Stimulated activated naive CD8-positive, alpha-beta T cell treated with anti-CD3 and anti-CD28 coated beads, Interleukin-15, amount 100 ng/mL, for 72 hours (primary cell): ENCODE measurements at regions not wholly inside any gene's neighbourhood (a gene's known extent, or its start where the extent isn't known, plus 50 kb on each side); places are given as distances from the start of the nearest gene placed in this dataset.

ENCODE experiments used
- ATAC-seq: fragments of 150-1000 bp; cut with Tn5 transposase; 2 replicates; pipeline ENCODE4 v1.10.0; 2021; ENCODE audit warnings: mild to moderate bottlenecking, moderate library complexity
- DNase-seq, 2 donors: peaks; one replicate each; pipeline ENCODE4 v3.0.0; 2021 to 2022
- H3K27ac Mint-ChIP-seq, 2 donors: one replicate each; pipeline ENCODE4 v1.8.0; 2022; ENCODE audit warnings: mild to moderate bottlenecking in 2 of 2, mixed read lengths in 2 of 2, moderate library complexity in 2 of 2
- H3K27me3 Mint-ChIP-seq: one replicate; pipeline ENCODE4 v1.8.0; 2022; ENCODE audit warnings: mixed read lengths
- H3K4me1 Mint-ChIP-seq: one replicate; pipeline ENCODE4 v1.8.0; 2022; ENCODE audit warnings: mild to moderate bottlenecking, mixed read lengths
- H3K4me3 Mint-ChIP-seq, 2 donors: one replicate each; pipeline ENCODE4 v1.8.0; 2022; ENCODE audit warnings: mild to moderate bottlenecking in 2 of 2, mixed read lengths in 2 of 2, moderate library complexity in 1 of 2
- H3K9me3 Mint-ChIP-seq, 2 donors: one replicate each; pipeline ENCODE4 v1.8.0; 2022; ENCODE audit warnings: mixed read lengths in 2 of 2

DNA sequence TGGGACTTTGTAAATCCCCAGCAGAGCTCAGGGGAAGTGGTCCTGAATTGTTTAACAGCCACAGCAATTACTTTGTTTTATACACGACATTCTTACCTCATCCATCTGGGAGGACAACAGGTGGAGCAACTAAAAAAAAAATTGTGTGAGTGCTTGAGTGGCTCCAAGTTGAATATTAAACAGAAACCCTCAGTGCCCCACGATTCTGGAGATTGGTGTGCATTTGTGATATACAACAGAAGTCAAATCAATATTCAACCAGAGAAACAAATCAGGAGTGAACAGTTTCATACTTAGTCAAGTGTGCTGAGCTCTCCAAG lies 204.8 kb downstream of the HAPSTR1 start:
- DNase-seq (no peak), ATAC-seq (no peak)
- Mint-ChIP-seq H3K27me3 (peaks cover 3% of the 10 kb centered on the region), H3K4me1 (no peaks in the 10 kb centered on the region), H3K9me3 (no peaks in the 10 kb centered on the region), H3K4me3 (no peak overlapping the region), H3K27ac (no peak overlapping the region)

DNA sequence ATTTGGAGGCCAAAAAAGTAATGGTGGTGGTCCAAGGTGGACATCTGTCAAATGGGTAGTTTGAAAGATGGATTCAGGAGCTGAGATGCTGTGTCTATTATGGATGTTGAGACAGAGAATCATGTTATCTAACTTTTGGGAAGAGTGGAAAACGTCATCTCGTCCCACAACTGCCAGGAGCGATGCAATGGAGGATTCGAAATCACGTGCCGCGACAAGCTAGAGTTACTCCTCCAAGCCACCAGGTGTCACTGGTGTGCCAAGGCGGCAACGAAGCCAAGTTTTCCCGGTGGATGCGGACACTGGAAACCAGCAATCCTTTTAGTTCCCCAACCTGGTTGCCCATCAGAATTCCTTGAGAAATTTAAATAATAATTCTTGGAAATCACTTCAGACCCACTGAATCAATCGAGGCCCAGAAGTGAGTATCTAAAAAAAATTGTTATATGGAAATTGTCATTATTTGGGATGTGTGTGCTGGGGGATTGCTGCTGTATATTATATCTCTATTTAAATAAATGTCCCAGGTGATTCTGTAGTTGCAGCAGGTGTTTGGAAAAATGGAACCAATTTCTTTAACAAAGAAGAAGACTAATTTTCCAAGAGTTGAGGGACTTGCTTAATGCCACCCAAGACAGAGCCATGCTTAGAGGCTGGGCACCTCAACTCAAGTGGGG lies 206.1 kb downstream of the HAPSTR1 start:
- H3K4me3 Mint-ChIP-seq, result no peak overlapping the region
- H3K27ac Mint-ChIP-seq, result no peak overlapping the region
- DNase-seq, result peak in 1 of 2 donors; percentile 1
- H3K9me3 Mint-ChIP-seq, result peaks cover 0 to 11% of the 10 kb centered on the region in 2 donors
- peaks cover 14% of the 10 kb centered on the region for H3K27me3 Mint-ChIP-seq
- H3K4me1 Mint-ChIP-seq, result no peaks in the 10 kb centered on the region
- no peak for ATAC-seq

DNA sequence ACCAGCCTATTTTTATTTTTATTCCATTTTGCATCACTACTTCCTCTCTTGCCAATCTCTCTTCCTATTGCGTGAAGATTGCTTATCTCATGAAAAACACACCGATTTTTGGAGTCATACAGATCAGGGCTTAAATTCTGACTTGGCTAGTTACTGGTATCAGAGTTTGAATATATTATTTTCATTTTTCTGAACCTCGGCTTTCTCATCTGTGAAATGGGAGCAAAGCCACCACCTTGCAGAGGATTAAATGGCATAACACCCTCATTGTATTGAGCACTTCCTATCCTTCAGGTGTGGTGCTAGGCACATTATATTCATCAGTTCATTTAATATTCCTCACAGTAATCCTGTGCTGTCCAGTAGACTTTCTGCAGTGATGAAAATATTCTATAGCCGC lies 208.8 kb downstream of the HAPSTR1 start:
- H3K27ac Mint-ChIP-seq, result no peak overlapping the region
- peaks cover 17% of the 10 kb centered on the region for H3K27me3 Mint-ChIP-seq
- DNase-seq, result no peak
- ATAC-seq, result no peak
- H3K4me3 Mint-ChIP-seq, result no peak overlapping the region
- H3K9me3 Mint-ChIP-seq, result peaks cover 0 to 15% of the 10 kb centered on the region in 2 donors
- H3K4me1 Mint-ChIP-seq, result no peaks in the 10 kb centered on the region

DNA sequence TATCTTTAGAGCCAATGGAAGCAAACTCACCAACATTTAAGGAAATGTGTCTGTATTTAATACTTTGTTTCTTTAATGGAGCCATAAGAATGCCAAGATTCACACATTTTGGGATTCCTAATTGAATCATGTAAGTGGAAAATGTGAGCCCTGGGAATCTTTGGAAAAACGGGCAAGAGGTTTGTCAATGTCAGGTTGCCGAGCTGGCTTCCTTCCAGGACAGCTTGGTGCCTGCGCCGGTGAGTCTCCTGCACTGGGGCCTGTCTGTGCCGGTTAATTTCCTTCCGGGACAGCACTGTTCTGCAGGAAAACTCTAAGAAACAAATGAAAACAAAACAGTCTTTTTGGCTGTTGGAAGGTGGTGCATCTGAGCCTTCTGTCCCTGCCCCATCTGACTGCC lies 210.6 kb downstream of the HAPSTR1 start:
- Mint-ChIP-seq H3K27me3 (peaks cover 17% of the 10 kb centered on the region), H3K4me3 (no peak overlapping the region), H3K4me1 (no peaks in the 10 kb centered on the region), H3K27ac (no peak overlapping the region), H3K9me3 (peaks cover 0 to 15% of the 10 kb centered on the region in 2 donors)
- DNase-seq (no peak), ATAC-seq (no peak)

DNA sequence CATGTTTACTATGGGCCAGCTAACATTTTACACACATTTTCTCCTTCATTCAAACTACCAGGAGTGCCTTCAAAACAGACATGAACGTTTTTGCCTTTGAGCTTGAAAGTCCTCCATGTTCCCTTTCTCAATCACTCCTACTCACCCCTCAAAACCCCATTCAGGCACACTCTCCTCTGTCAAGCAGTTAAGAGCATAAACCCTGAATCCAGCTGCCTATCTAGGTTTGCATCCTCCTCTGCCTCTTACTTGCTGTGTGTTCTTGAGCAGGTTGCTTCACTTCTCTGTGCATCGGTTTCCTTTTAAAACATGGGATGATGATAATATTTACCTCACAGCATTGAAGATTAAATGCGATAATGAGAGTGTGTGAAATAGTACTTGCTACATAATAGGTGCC lies 215.3 kb downstream of the HAPSTR1 start:
- Mint-ChIP-seq H3K9me3 (peaks cover 0 to 10% of the 10 kb centered on the region in 2 donors), H3K27ac (no peak overlapping the region), H3K4me1 (no peaks in the 10 kb centered on the region), H3K27me3 (peaks cover 8% of the 10 kb centered on the region), H3K4me3 (no peak overlapping the region)
- no peak for ATAC-seq
- DNase-seq, result no peak

DNA sequence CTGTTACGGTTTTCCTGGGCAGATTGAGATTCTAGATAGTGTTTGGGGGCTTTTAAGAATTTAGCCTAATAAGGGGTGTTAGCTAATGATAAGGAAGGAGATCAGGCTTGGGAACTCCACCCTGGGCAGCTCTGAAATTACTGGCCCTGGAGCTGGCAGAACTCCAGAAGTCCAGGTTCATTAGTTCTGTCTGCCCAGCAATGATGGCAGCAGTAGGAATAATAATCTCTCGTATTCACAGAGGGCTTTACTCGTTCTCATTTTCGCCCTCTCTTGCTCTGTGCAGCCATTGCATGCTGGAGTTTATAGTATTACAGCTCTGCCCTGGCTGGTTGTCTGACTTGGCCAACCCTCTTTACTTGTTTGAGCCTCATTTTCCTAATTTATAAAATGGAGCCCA lies 216.0 kb downstream of the HAPSTR1 start:
- no peak for DNase-seq
- ATAC-seq, result no peak

DNA sequence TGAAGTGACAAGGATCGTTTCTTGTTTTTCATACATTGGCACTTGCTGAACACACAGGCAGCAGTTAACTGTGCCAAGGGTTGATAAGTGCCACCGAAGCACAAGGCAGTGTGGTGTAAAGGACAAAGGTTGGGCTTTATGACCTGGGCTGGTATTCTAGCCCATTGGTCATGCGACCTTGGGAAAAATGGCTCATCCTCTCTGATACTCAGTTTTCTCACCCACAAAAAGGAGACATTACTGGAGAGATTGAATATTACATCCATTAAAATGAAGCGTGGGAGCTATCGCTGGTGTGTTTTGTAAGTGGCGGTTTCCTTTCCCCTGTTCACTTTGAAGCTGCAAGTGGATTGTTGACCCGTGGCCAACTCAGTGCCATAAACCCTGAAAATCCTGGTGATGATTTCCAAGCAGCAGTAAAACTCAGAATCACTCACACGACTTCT lies 216.9 kb downstream of the HAPSTR1 start:
- H3K9me3 Mint-ChIP-seq, result peaks cover 0 to under 1% of the 10 kb centered on the region in 2 donors
- no peak for ATAC-seq

More for the DNA sequence above, 216.0 kb downstream of the HAPSTR1 start:
- H3K4me1 Mint-ChIP-seq, result no peaks in the 10 kb centered on the region
- H3K9me3 Mint-ChIP-seq, result peaks cover 0 to 5% of the 10 kb centered on the region in 2 donors
- no peak overlapping the region for H3K27ac Mint-ChIP-seq
- peaks cover 4% of the 10 kb centered on the region for H3K27me3 Mint-ChIP-seq
- no peak overlapping the region for H3K4me3 Mint-ChIP-seq

DNA sequence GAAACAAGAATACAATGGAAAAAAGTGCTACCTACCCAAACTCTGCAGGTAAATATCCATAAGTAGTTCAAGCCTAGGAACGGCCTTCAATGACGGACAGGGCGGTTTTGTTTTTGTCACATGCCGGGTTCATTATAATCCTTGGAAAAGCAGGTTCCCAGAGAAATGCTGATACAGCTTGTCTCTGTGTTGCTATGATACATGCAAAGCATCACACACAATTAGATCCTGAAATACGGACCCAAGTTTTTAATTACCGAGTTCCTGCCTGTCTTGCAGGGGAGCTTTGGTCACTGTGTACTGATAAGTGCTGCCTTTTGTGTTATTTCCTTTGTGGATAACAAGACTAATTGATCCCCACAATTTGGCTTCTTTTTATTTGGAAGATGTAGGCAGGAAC lies 217.4 kb downstream of the HAPSTR1 start:
- no peaks in the 10 kb centered on the region for H3K27me3 Mint-ChIP-seq
- H3K4me3 Mint-ChIP-seq, result no peak overlapping the region
- ATAC-seq (no peak), DNase-seq (no peak)
- no peak overlapping the region for H3K27ac Mint-ChIP-seq
- H3K4me1 Mint-ChIP-seq, result no peaks in the 10 kb centered on the region
- peaks cover 0 to 5% of the 10 kb centered on the region in 2 donors for H3K9me3 Mint-ChIP-seq

More for the DNA sequence above, 216.9 kb downstream of the HAPSTR1 start:
- Mint-ChIP-seq H3K4me3 (no peak overlapping the region), H3K4me1 (no peaks in the 10 kb centered on the region), H3K27ac (no peak overlapping the region), H3K27me3 (no peaks in the 10 kb centered on the region)
- no peak for DNase-seq

DNA sequence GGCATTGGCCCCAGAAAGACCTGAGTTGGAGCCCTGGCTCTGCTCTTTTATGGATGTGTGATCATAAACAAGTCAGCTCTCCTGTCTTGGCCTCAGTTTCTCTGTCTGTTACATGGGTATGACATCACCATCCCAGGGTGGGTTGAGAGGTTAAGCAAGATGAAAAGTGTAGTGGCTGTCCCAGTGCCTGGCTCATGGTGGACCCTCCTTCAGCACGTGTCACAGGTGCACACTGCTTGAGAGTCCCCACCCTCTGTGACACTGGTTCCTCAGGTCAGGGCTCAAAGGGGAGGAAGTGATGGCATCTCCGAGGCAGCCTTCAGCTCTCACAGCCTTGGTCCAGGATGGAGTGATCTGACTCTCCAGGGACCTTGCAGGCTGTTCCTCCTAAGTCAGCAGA lies 218.4 kb downstream of the HAPSTR1 start:
- H3K27ac Mint-ChIP-seq, result no peak overlapping the region
- no peaks in the 10 kb centered on the region for H3K4me1 Mint-ChIP-seq
- no peak for ATAC-seq
- H3K4me3 Mint-ChIP-seq, result no peak overlapping the region
- no peak for DNase-seq
- H3K27me3 Mint-ChIP-seq, result no peaks in the 10 kb centered on the region
- H3K9me3 Mint-ChIP-seq, result peaks cover 0 to 15% of the 10 kb centered on the region in 2 donors

DNA sequence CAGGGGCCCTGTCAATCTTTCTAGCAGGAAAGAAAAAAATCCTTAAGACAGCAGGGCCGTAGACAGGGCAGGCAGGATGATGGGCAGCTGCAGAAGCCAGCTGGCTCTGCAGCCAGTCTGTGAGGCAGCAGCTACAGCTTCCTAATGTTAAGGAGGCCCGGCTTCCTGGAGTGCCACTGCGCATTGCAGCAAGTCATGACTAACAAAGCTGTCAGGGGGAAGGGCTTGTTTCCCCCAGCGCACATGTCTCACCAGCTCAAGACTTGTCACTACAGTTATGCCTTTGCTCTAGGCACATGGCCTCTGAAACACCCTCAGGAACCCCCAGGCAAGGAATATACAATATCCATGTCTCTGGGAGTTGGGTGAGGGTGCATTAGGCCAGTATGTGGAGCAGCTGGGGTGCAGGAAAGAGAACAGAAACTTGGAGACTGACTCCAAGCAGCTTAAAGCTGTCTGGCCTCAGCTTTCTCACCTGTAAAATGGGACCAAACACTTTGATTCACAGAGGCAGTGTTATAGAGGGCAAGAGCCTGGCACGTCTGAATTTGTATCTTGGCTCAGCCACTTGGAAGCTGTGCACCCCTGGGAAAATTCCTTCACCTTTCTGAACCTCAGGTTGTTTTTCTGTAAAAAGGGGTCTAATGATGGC lies 220.0 kb downstream of the HAPSTR1 start:
- no peak for DNase-seq
- H3K27ac Mint-ChIP-seq, result no peak overlapping the region
- no peak overlapping the region for H3K4me3 Mint-ChIP-seq

DNA sequence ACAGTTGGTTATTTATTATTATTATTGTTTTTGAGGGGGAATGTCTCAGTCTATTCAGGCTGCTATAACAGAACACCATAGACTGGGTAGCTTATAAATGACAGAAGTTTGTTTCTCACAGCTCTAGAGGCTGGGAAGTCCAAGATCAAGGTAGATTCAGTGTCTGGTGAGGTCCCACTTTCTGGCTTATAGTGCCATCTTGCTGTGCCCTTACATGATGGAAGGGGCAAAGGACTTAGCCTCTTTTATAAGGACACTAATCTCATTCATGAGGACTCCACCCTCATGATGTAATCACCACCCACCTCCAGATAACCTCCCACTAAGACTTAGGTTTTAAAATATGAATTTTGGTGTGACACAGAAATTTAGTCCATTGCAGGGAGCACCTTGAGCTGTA lies 224.6 kb downstream of the HAPSTR1 start:
- no peaks in the 10 kb centered on the region for H3K4me1 Mint-ChIP-seq
- no peak for DNase-seq
- ATAC-seq, result no peak
- H3K27ac Mint-ChIP-seq, result no peak overlapping the region
- peaks cover 11 to 35% of the 10 kb centered on the region in 2 donors for H3K9me3 Mint-ChIP-seq
- no peaks in the 10 kb centered on the region for H3K27me3 Mint-ChIP-seq
- H3K4me3 Mint-ChIP-seq, result no peak overlapping the region

More for the DNA sequence above, 220.0 kb downstream of the HAPSTR1 start:
- no peak for ATAC-seq
- peaks cover 5 to 24% of the 10 kb centered on the region in 2 donors for H3K9me3 Mint-ChIP-seq
- no peaks in the 10 kb centered on the region for H3K4me1 Mint-ChIP-seq
- H3K27me3 Mint-ChIP-seq, result no peaks in the 10 kb centered on the region

DNA sequence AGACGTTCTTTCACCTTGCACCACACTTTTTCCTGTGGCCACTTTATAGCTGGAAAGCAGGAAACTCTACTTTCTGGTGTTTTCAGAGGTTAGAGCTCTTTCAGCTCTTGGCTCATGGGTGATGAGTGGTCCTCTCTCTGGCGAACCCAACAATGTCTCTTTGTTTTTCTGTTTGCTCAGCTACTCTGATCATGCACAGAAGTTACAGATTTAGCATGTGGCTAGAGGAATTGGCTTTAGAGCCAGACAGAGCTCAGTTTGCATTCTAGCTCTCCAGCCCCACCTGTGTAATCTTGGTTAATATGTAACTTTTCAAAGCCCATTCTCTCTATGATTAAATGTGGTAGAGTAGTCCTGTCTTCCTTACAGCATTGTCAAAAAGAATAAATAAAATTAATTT lies 225.2 kb downstream of the HAPSTR1 start:
- no peak for ATAC-seq
- H3K27me3 Mint-ChIP-seq, result no peaks in the 10 kb centered on the region
- DNase-seq, result no peak
- no peaks in the 10 kb centered on the region for H3K4me1 Mint-ChIP-seq
- peaks cover 11 to 35% of the 10 kb centered on the region in 2 donors for H3K9me3 Mint-ChIP-seq
- H3K27ac Mint-ChIP-seq, result no peak overlapping the region
- no peak overlapping the region for H3K4me3 Mint-ChIP-seq

DNA sequence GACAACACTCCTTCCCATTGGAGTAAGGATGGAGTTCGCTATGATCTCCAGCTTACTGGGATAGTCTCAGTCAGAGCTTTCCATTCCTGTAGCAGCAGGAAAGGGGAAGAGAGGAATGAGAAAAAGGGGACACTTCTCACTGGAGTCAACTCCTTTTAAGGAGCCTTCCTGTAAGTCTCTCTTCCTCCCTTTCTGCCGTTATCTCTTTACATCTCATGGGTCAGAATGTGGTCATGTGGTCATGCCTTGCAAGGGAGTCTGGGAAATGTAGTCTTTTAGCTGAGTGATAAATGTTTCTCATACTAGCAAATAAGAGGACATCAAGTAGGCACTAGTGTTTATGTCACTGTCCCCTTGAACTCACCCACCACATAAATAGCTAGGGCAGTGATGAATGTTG lies 227.3 kb downstream of the HAPSTR1 start:
- H3K27me3 Mint-ChIP-seq, result no peaks in the 10 kb centered on the region
- H3K9me3 Mint-ChIP-seq, result peaks cover 11 to 31% of the 10 kb centered on the region in 2 donors
- no peak for DNase-seq

DNA sequence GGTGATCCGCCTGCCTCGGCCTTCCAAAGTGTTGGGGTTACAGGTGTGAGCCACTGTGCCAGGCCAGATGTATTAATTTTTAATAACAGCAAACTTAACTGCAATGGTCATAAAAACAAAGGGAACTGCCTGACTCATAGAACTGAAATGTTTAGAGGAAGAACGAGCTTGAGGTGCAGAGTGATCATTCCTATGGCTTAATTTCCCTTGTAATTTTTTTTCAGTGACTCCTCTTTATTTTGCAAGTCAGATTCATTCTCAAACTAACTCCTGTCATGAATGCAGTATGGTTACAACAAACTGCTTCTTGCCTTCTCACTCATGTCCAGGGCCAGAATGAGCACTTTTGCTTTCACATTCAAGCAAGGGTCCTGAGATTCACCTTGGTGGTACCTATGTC lies 231.3 kb downstream of the HAPSTR1 start:
- no peak overlapping the region for H3K4me3 Mint-ChIP-seq
- no peaks in the 10 kb centered on the region for H3K4me1 Mint-ChIP-seq
- ATAC-seq (no peak), DNase-seq (no peak)
- H3K27me3 Mint-ChIP-seq, result no peaks in the 10 kb centered on the region
- no peak overlapping the region for H3K27ac Mint-ChIP-seq
- peaks cover 11 to 19% of the 10 kb centered on the region in 2 donors for H3K9me3 Mint-ChIP-seq

More for the DNA sequence above, 227.3 kb downstream of the HAPSTR1 start:
- H3K27ac Mint-ChIP-seq, result no peak overlapping the region
- H3K4me1 Mint-ChIP-seq, result no peaks in the 10 kb centered on the region
- no peak overlapping the region for H3K4me3 Mint-ChIP-seq
- ATAC-seq, result no peak

DNA sequence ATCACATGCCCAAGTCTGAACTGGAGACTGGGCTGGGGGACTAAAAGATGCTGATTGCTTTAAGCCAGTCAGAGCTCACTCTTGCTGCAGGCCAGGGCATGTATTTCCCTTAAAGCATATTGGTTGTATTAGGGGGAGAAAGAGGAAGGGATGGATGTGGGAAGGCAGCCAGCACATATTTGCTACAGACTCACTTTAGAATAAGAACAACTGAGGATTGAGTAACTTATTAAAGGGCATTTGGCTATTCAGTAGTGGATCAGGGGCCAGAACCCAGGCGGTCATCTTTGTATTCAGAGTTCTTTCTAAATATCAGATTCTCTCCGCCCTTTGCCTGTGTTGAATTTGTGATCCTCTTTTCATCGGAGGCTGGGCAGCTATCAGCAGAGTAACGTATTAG lies 231.7 kb downstream of the HAPSTR1 start:
- Mint-ChIP-seq H3K9me3 (peaks cover 13 to 18% of the 10 kb centered on the region in 2 donors), H3K27me3 (no peaks in the 10 kb centered on the region), H3K4me3 (no peak overlapping the region), H3K27ac (no peak overlapping the region), H3K4me1 (no peaks in the 10 kb centered on the region)
- DNase-seq (no peak), ATAC-seq (no peak)

DNA sequence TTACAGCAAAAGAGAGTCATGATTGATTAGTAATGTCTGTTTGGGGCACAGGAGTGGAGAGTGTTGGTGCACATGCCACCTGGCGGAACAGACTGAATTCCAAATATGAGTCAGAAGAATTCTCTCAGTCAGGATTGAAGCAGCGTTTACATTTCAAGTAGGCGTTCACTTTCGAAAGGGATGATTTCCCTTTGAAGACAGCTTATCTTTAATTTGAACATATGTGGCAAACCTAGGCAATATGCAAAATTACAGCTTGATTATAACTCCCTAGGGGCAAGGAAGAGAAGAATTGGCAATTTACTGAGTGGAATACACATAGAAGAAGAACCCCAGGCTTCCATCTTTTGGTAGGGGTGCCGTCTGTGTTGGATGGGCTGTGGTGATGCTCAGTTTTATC lies 235.8 kb downstream of the HAPSTR1 start:
- Mint-ChIP-seq H3K9me3 (peaks cover 8 to 9% of the 10 kb centered on the region in 2 donors), H3K4me1 (no peaks in the 10 kb centered on the region), H3K27ac (no peak overlapping the region), H3K27me3 (peaks cover 7% of the 10 kb centered on the region), H3K4me3 (no peak overlapping the region)
- DNase-seq (no peak), ATAC-seq (no peak)
